HG03432 (cell line): ENCODE measurements at regions not wholly inside any gene's neighbourhood (a gene's known extent, or its start where the extent isn't known, plus 50 kb on each side); places are given as distances from the start of the nearest gene placed in this dataset.
A peak's percentile ranks its signal among the peaks of the same experiment; 100 is the strongest.
"Not testable (repeated sequence)": the region's sequence is repeated elsewhere in the genome, so short reads cannot be mapped to it uniquely, and the experiment has no call there.

ENCODE experiments used
- ATAC-seq: cut with Tn5 transposase; IDR thresholded peaks from one replicate; pipeline ENCODE4 v1.9.1; 2021; ENCODE audit warnings: mild to moderate bottlenecking, moderate library complexity; ENCODE audit not compliant: unreplicated experiment

- ATAC-seq, result no peak
Measured at GRCh38 chr3:152148579-152148978, 120.2 kb upstream of the MBNL1 start.

- no peak for ATAC-seq
Measured at GRCh38 chr3:152149832-152150231, 118.9 kb upstream of the MBNL1 start.

- ATAC-seq, result peak; percentile 70
Measured at GRCh38 chr3:152151216-152151876, 117.4 kb upstream of the MBNL1 start.

- not testable (repeated sequence) for ATAC-seq
Measured at GRCh38 chr3:152151877-152152765, 116.6 kb upstream of the MBNL1 start.

GRCh38 chr3:152153115-152153514, 115.6 kb upstream of the MBNL1 start:
- ATAC-seq, result not testable (repeated sequence)

- no peak for ATAC-seq
Measured at GRCh38 chr3:152155246-152156020, 113.3 kb upstream of the MBNL1 start.

GRCh38 chr3:152156880-152157279, 111.8 kb upstream of the MBNL1 start:
- ATAC-seq, result peak; percentile 50

GRCh38 chr3:152157337-152157736, 111.4 kb upstream of the MBNL1 start:
- no peak for ATAC-seq

GRCh38 chr3:152159328-152159727, 109.4 kb upstream of the MBNL1 start:
- no peak for ATAC-seq

- peak; percentile 58 for ATAC-seq
Measured at GRCh38 chr3:152160350-152161011, 108.2 kb upstream of the MBNL1 start.

- ATAC-seq, result no peak
Measured at GRCh38 chr3:152172460-152172859, 96.3 kb upstream of the MBNL1 start.

GRCh38 chr3:152173627-152174026, 95.1 kb upstream of the MBNL1 start:
- no peak for ATAC-seq

- no peak for ATAC-seq
Measured at GRCh38 chr3:152174876-152175527, 93.7 kb upstream of the MBNL1 start.

- no peak for ATAC-seq
Measured at GRCh38 chr3:152175528-152175889, 93.2 kb upstream of the MBNL1 start.

- no peak for ATAC-seq
Measured at GRCh38 chr3:152176241-152176640, 92.5 kb upstream of the MBNL1 start.

- ATAC-seq, result no peak
Measured at GRCh38 chr3:152176998-152177397, 91.7 kb upstream of the MBNL1 start.

GRCh38 chr3:152177757-152178156, 91.0 kb upstream of the MBNL1 start:
- ATAC-seq, result peak; percentile 93

GRCh38 chr3:152183473-152183872, 85.3 kb upstream of the MBNL1 start:
- ATAC-seq, result peak; percentile 74

- ATAC-seq, result no peak
Measured at GRCh38 chr3:152184971-152185686, 83.6 kb upstream of the MBNL1 start.
